Activated naive CD4-positive, alpha-beta T cell (primary cell): ENCODE measurements at regions not wholly inside any gene's neighbourhood (a gene's known extent, or its start where the extent isn't known, plus 50 kb on each side); places are given as distances from the start of the nearest gene placed in this dataset.
"Not testable (repeated sequence)": the region's sequence is repeated elsewhere in the genome, so short reads cannot be mapped to it uniquely, and the experiment has no call there.

Experiments
- DNase-seq, 4 experiments: peaks; one replicate each; lab custom pipeline; 2025; lab: John Stamatoyannopoulos, UW

DNA sequence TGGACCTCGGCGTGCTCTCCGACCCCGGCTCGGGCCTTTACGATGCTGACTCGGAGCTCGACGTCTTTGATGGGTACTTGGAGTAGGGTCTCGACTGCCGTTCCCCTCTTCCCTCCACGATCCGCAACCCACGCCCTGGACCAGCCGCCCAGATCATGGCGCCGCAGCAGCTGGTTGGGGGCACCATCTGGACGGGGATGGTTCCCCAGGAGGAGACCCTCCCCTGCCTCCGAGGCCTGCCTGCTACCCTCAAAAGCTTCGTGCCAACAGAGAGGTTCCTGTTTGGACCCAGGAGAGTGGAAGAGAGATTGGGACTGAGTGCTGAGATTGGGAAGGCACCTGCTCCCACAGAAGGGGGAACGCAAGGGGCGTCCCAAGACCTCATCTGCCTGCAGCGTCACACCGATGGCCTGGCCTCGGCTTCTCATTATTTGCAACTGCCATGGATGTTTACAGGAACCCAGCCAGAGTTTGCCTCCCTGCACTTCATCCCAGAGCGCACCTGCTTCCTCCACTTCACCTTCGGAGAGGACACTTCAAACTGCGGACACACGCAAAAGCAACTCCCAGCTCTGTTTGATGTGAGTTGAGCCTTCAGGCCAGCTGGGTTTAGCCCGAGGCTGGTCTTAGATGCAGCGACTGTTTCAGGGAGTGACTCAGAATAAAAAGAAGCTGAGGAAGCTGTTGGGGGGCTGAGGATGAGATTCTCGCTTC, 58.9 kb downstream of the GOLGA6L7 start:
- peak in 1 of 4 experiments; percentile 30 for DNase-seq

DNA sequence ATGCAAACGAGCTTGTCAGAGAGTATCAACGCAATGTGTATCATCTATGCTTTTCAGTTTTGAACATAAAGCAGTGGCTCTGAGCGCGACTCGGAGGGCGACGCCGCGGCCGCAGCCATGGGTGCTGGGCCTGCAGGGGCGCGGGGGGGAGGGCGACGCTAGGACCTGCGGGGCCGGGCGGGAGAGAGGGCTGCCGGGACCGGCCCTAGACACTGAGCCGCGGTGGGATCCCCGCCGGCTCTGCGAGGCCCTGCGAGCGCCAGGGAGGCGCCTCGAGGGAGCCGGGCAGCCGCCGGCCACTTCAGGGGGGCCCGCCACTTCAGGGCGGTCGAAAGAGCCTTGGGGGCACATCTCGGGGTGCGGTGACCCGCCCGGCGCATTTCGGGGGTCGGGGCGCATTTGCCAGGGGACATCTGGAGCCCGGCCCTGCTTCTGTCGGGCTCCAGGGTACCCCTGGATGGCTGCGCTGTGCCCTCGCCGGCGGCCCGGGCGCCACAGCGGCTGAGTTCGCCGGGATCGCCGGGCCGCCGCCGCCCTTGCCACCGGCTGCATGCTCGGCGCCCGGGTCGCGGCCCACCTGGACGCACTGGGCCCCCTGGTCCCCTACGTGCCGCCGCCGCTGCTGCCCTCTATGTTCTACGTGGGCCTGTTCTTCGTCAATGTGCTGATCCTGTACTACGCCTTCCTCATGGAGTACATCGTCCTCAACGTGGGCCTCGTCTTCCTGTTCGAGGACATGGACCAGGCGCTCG, 59.6 kb downstream of the GOLGA6L7 start:
- not testable (repeated sequence) for DNase-seq

DNA sequence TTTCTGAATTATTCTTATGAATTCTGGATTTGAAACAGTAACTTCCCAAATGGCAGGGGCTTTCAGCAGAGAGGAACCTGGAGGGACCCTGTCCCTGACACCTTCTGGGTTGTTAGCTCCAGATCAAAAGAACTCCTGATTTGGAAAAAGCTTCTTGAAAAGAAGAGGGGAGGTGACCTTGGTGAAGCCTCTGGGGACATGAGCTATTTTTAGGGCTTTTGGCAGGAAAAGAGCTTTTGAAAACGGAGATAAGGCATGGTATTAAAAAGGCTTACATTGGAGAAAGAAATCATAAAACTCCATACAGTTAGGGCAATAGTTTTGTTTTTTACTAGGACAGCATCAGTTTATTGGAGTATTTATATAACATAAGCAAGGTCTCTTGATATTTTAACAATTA, 60.3 kb downstream of the GOLGA6L7 start:
- DNase-seq, result not testable (repeated sequence)

DNA sequence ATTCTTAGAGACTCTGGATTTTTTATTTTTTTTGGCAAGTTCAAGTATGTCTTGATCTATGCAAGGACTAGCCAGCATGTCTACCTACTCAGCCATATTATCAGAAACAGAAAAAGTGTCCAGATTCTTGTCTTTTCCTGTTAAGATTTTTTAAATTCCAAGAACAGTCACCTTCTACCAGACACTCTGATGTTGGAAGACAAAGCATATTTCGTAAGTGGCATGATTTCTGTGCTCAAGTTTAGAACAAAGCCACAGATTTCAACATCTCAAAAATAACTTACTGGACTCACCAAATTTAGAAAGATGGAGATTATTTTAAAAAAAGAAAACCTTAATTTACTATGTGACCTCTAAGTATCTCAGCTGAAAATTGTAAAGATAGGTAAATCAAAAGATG, 61.9 kb downstream of the GOLGA6L7 start:
- no peak for DNase-seq

DNA sequence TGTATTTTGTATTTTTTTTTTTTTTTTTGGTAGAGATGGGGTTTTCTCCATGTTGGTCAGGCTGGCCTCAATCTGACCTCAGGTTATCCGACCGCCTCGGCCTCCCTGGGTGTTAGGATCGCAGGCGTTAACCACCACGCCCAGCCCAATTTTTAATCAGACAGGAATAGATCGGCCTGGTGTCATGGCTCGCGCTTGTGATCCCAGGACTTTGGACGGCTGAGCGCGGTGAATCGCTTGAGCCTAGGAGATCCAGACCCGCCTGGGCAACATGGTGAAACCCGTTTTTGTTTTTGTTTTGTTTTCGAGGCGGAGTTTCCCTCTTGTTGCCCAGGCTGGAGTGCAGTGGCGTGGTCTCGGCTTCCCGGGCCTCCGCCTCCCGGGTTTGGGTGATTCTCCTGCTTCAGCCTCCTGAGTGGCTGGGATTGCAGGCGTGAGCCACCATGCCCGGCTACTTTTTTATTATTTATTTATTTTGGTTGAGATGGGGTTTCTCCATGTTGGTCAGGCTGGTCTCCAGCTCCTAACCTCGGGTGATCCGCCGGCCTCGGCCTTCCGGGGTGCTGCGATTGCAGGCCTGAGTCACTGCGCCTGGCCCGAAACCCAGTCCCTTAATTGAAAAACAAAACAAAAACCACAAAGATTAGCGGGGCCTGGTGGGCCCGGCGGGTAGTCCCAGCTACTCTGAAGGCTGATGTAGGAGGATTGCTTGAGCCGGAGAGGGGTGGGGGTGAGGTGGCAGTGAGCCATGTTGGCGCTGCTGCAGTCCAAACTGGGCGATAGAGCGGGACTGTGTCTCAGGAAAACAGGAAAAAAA, 63.9 kb downstream of the GOLGA6L7 start:
- not testable (repeated sequence) for DNase-seq

DNA sequence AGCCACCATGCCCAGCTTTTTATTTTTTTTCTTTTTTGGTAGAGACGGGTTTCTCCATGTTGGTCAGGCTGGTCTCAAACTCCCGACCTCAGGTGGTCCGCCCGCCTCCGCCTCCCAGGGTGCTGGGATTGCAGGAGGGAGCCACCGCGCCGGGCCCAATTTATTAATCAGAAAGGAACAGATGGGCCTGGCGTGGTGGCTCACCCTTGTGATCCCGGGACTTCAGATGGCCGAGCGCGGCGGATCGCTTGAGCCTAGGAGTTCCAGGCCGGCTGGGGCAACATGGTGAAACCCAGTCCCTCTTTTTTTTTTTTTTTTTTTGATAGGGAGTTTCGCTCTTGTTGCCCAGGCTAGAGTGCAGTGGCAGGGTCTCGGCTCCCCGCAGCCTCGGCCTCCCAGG, 64.6 kb downstream of the GOLGA6L7 start:
- no peak for DNase-seq

DNA sequence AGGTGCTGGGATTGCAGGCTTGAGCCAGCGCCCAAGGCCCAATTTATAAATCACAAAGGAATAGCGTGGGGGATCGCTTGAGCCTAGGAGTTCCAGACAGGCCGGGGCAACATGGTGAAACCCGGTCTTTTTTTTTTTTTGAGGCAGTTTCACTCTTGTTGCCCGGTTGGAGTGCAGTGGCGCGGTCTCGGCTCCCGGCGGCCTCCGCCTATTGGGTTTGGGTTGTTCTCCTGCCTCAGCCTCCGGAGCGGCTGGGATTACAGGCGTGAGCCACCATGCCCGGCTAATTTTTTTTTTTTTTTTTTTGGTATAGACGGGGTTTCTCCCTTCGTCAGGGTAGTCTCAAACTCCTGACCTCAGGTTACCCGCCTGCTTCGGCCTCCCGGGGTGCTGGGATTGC, 65.0 kb downstream of the GOLGA6L7 start:
- no peak for DNase-seq

DNA sequence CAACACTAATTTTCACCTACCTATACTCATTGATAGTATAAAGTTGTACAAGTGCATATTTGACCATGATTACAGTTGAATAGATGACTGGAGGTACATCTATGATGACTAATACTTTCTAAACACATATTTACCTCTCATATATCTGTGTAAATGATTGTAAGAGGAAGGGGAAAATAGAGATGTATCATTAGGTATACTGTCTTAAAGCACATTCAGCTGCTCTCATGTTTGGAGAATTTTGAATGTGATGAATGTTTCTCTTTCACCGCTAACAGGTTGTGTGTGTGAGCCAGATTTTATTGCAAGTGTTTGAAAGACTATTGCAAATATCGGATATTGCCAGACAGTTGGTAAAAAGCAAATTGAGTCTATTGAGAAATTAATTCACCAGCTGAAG, 66.2 kb upstream of the GOLGA8M start:
- not testable (repeated sequence) for DNase-seq

DNA sequence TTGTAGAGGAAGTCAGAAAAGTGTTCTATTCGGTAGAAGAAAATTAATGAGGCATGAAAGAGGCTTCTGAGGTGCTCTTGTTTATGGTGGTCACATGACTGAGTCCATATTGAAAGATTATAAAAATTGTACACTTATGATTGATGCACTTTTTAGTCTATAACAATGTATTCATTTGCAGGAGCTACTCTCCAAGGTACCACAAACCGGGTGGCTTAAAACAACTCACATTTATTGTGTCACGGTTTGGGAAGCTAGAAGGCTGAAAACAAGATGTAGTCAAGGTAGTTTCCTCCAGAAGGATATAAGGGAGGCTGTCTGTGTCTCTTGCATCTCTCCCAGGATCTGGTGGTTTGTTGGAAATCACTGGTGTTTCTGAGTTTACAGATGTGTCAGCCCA, 60.6 kb upstream of the GOLGA8M start:
- not testable (repeated sequence) for DNase-seq
